ENCODE measurements at regions not wholly inside any gene's neighbourhood (a gene's known extent, or its start where the extent isn't known, plus 50 kb on each side); places are given as distances from the start of the nearest gene placed in this dataset.
"Not testable (repeated sequence)": the region's sequence is repeated elsewhere in the genome, so short reads cannot be mapped to it uniquely, and the experiment has no call there.

DNA sequence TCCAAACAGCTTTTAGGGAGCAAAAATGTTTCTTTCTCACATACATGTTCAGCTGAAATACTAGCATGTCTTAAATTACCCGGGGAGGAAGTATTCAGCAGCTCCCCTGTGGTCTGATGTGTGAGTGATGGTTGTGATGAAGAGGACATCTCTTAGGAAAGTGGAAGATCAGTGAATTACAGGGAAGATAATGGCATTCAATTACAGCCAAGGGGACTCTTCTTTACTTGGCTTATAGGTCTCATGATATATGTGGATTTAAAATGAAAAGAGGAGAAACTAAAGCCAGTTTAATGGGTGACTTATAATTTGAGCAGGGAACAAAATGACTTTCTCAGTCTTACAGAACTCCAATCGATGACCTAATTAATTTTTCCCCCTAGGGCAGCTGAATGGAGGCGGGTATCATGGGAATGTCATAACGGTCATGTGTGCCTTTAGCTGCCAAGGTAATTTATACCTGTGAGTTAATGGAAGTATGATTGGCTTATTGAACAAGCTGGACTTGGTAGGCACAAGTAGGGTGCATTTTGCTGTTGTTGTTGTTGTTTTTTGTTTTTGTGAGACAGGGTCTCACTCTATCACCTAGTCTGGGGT, 198.8 kb downstream of the HIPK3 start:
- DNase-seq, result no peak

DNA sequence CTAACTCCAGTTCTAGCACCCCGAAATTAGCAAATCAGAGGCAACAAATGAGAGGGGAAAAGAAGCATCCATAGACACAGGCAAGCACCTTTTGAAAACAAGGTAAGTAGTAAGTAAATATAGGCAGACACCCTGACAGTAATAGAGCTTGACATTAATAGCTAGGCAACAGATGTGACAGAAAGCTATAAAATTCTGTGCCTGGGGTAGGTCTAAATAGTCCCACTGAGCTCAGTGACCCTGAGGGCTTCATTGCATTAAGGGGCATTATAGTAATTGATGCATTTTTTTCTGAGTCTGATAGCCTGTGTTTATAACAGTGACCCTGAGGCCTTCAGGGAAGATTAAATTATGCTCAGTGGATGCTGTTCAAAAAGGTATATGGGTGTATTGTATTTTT, 197.1 kb downstream of the HIPK3 start:
- no peak for DNase-seq

GRCh38 chr11:33452836-33453624, 195.8 kb downstream of the HIPK3 start:
- no peak for DNase-seq

GRCh38 chr11:33451364-33451763, 194.2 kb downstream of the HIPK3 start:
- DNase-seq, result no peak

- DNase-seq, result no peak
Observed at GRCh38 chr11:33449798-33450197, 192.6 kb downstream of the HIPK3 start.

- DNase-seq, result no peak
Observed at GRCh38 chr11:33448461-33449130, 191.4 kb downstream of the HIPK3 start.

DNA sequence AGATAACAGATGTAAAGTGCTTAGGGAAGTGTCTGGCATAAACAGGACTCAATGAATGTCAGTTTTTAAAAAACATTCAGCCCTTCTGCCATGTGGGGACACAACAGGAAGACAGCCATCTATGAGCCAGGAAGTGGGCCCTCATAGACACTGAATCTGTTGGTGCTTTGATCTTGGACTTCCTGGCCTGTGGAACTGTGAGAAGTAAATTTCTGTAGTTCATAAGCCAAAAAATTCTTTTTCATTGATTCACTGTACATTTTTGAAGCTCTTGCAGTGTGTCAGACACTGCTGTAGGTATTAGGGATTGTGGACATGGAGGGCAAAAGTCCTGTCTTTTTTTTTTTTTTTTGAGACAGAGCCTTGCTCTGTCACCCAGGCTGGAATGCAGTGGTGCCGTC, 188.6 kb downstream of the HIPK3 start:
- DNase-seq, result no peak

- DNase-seq, result no peak
Observed at GRCh38 chr11:33444835-33445594, 187.8 kb downstream of the HIPK3 start.

DNA sequence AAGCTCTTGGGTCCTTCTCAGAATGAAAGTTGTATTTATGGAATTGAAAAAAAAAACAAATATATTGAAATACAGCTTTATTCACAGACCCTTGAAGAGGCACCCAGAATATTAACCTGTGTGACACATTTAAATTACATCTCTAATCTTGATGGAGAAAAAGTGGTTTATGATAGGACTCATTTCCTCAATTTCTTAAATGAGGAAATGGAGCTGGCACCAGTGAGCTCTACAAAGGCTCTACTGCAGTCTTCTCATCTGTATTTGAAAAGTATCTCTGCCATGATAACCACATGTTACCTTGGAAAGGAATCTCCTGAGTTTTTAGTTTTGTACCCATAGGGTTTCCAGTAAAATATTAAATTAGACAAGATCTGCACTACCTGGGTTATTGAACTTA, 186.5 kb downstream of the HIPK3 start:
- DNase-seq, result no peak

DNA sequence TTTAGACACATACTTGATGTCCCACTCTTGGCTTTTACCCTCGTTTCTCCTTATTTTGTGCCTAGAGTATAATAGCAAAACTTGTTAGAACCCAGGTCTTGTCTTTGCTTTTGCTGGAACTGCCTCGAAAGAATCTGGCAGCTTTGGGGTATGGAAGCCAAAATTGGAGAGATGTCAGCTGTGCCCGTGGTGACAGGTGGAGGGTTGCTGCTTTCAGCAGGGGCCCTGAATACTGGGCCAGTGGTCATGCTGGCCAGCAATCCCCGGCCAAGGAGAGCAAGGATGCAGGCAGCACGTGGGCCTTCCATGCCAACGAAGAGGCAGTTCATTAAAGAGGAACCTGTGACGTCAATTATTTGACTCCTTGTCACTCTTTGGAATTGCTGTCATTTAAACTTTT, 181.1 kb downstream of the HIPK3 start:
- DNase-seq, result no peak

DNA sequence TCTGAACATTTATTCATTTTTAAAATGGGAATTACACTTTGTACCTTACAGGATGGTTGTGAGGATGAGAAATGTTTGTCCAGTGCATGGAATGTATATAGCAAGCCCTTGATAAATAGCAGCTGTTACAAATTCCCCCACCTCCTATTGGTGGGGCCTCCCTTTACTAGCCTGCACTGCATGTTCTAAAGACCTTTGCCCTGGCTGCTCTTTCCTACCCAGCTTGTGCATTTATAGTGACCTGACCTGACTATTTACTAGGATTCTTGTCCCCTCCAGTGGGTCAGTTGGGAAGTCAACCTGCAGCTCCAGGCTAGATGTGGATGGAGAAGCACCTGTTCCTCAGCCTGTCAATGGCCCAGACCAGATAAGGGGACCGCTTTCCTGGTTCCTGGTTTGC, 180.3 kb downstream of the HIPK3 start:
- no peak for DNase-seq

DNA sequence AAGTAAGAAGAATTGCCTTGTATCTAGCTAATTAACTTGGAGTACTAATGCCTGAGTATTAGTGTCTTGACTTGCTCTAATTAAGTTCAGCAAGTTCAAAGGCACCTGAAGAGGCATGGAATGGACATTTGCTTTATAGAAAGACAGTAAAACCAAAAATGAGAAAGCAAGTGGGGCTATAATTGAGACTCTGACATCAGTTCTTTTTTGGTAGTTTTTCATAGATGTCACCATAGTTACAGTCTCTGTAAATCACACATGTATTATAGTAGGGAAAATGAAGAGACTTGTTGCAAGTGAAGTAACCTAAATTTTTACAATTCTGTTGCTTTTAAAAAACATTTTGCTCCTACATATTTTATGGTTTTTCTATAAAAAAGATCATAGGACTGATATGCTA, 178.0 kb downstream of the HIPK3 start:
- DNase-seq, result no peak

- no peak for DNase-seq
Observed at GRCh38 chr11:33434294-33434693, 177.1 kb downstream of the HIPK3 start.

GRCh38 chr11:33428435-33428834, 171.3 kb downstream of the HIPK3 start:
- not testable (repeated sequence) for DNase-seq

DNA sequence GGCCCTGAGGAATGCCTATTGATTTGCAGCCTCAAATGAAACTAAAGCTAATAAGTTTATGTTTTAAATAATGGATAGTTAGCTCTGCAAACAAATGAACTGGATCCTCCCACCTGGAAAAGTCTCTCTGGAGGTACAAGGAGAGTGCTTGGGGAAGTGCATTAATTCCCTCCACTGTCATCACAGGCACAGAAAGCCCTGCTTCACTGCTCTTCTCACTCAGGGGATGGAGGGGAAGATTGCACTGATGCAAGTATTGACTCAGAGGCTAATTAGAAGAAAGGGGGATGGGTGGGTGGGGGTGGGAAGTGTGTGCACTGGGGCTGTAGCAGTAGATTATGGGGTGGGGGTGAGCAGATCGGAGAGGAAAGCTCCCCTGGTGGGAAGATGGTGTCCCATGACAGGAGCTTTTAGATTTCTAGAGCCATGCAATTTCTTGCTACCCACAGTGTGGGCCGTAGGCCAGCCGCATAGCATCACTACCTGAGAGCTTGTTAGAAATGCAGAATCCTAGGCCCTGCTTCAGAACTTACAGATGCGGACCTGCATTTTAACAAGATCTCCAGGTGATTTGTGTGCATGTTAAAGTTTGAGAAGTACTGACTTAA, 163.9 kb downstream of the HIPK3 start:
- DNase-seq, result no peak

GRCh38 chr11:33419924-33420323, 162.7 kb downstream of the HIPK3 start:
- DNase-seq, result no peak

GRCh38 chr11:33417121-33417520, 159.9 kb downstream of the HIPK3 start:
- DNase-seq, result no peak

DNA sequence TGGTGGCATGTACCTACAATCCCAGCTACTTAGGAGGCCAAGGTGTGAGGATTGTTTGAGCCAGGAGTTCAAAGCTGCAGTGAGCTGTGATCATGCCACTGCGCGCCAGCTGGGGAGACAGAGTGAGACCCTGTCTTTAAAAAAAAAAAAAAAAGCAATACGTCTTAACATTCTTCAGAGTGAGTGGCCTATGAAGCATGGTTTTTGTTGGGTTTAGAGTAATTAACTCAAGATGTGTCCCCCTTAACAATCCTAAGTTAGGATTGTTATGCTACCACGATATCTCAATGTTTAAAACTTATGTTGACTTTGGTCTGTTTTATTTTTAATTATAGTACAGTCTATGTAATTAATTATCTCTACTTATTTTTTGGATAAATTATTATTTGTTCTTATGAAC, 156.1 kb downstream of the HIPK3 start:
- DNase-seq, result no peak

GRCh38 chr11:33412241-33412640, 155.1 kb downstream of the HIPK3 start:
- DNase-seq, result no peak

DNA sequence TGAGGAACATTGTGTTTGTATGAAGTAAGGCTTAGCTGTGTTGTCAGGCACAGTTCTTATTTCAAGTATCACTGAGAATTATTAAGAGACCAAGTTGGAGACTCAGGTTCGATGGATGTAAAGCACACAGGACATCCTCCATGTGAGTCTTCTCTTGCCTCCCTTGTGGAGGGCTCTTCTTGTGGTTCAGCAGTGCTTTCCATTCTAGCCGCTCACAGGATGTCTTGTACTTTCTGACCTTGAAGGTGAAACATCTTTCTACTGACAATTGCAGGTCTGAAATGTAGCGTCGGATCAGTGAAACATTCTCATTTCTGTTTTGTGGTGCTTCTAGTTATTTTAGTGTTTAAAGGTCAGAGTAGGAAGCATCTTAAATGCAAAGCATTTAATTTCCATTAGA, 154.6 kb downstream of the HIPK3 start:
- DNase-seq, result no peak

- no peak for DNase-seq
Observed at GRCh38 chr11:33410086-33410765, 153.0 kb downstream of the HIPK3 start.
